IMR-90 (cell line): ENCODE measurements at regions not wholly inside any gene's neighbourhood (a gene's known extent, or its start where the extent isn't known, plus 50 kb on each side); places are given as distances from the start of the nearest gene placed in this dataset.

Source experiments
- CTCF ChIP-seq: conservative IDR thresholded peaks from 2 replicates; pipeline ENCODE4 v1.5.1; 2012; ENCODE audit warnings: mild to moderate bottlenecking, low read depth, low read length, improper control_type of control experiment
- NFE2L2 ChIP-seq: fragments of 150-350 bp; IDR thresholded peaks from 2 replicates; pipeline ENCODE4 v1.6.1; 2016; ENCODE audit warnings: low read depth, mild to moderate bottlenecking, low read length
- POLR2A ChIP-seq: IDR thresholded peaks from 2 replicates; pipeline ENCODE4 v1.6.1; 2012; ENCODE audit warnings: mild to moderate bottlenecking, low read depth, low read length
- RFX5 ChIP-seq: IDR thresholded peaks from 2 replicates; pipeline ENCODE4 v1.8.0; 2012; ENCODE audit warnings: low read depth, mild to moderate bottlenecking, low read length, moderate library complexity
- TF ChIP-seq, protein P1 (sequence below): fragments of 150-350 bp; IDR thresholded peaks from 2 replicates; pipeline ENCODE4 v1.6.1; 2017; ENCODE audit warnings: mild to moderate bottlenecking, antibody characterized with exemption, low read length, low read depth

GRCh38 chr2:228802181-228803071 is 468.7 kb downstream of the PID1 start:
- no peak for TF ChIP-seq CTCF
- TF ChIP-seq RFX5, result no peak
- TF ChIP-seq NFE2L2, result no peak
- TF ChIP-seq, protein P1, sequence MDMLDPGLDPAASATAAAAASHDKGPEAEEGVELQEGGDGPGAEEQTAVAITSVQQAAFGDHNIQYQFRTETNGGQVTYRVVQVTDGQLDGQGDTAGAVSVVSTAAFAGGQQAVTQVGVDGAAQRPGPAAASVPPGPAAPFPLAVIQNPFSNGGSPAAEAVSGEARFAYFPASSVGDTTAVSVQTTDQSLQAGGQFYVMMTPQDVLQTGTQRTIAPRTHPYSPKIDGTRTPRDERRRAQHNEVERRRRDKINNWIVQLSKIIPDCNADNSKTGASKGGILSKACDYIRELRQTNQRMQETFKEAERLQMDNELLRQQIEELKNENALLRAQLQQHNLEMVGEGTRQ, result no peak
- no peak for TF ChIP-seq POLR2A
